ENCODE measurements at regions not wholly inside any gene's neighbourhood (a gene's known extent, or its start where the extent isn't known, plus 50 kb on each side); places are given as distances from the start of the nearest gene placed in this dataset.

DNA sequence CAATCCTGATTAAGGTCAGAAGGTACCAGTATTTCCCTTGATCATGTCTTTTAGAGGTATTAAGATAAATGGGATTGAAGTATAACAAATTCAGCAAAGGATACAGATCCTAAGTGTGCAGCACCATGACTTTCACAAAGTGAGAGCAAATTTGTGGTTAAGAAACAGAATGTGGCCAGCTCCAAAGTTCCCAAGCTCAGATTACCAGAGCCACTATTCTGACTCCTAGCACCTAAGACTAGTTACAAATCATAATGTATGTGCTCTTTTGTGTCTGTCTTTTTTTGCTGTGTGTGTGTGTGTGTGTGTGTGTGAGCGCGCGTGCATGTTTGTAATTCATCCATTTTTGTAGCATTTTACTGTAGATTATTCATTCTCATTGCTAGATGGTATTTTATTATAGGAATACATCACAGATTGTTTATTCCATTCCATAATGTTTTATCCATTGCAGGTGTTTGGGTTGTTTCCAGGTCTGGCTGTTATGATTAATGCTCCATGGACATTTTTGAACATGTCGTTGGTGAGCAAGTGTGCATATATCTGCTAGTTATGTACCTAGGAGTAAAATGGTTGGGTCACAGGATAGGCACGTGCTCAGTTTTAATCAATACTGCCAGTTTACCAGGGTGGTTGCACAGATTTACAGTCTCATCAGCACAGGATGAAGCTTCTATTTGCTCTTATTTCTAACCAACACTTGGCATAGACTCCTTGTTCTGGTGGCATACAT, 314.0 kb upstream of the JAG1 start:
- Histone ChIP-seq H3K4me3 (no peak overlapping the region), H3K9me3 (replicated peaks; ENCODE audit: control insufficient read depth, insufficient read depth, low read length) (no peaks in the 10 kb centered on the region), H3K79me2 (ENCODE audit: control insufficient read depth, insufficient read depth, low read length) (no peaks in the 10 kb centered on the region), H2AFZ (ENCODE audit: control insufficient read depth, low read depth, low read length) (no peak overlapping the region), H3K9ac (ENCODE audit: control insufficient read depth, insufficient read depth, low read length) (no peak overlapping the region), H3K27me3 (replicated peaks in 1 of 2; ENCODE audit: control insufficient read depth in 2 of 2, insufficient read depth in 2 of 2, low read length in 1 of 2) (no peaks in the 10 kb centered on the region), H3K27ac (ENCODE audit: control insufficient read depth, insufficient read depth) (no peak overlapping the region), H4K20me1 (ENCODE audit: control insufficient read depth, insufficient read depth) (no peaks in the 10 kb centered on the region), H3K4me1 (ENCODE audit: control insufficient read depth, insufficient read depth, low read length) (no peaks in the 10 kb centered on the region), H3K36me3 (ENCODE audit: control insufficient read depth in 2 of 2, insufficient read depth in 2 of 2, low read length in 1 of 2) (no peaks in the 10 kb centered on the region), H3K4me2 (ENCODE audit: control insufficient read depth, insufficient read depth) (no peak overlapping the region)
- TF ChIP-seq SREBF2 (IDR thresholded peaks at IDR 0.05; ENCODE audit: low read length) = no peak
- TF ChIP-seq RB1 (IDR thresholded peaks at IDR 0.05; ENCODE audit: borderline replicate concordance) = no peak
- TF ChIP-seq RUNX3 (IDR thresholded peaks at IDR 0.05; ENCODE audit: low read length) = no peak
- TF ChIP-seq, protein P1, sequence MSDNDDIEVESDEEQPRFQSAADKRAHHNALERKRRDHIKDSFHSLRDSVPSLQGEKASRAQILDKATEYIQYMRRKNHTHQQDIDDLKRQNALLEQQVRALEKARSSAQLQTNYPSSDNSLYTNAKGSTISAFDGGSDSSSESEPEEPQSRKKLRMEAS (IDR thresholded peaks at IDR 0.05; ENCODE audit: low read depth, low read length) = no peak
- TF ChIP-seq CHD1 (IDR thresholded peaks at IDR 0.05; ENCODE audit: low read depth, low read length) = no peak
- TF ChIP-seq CHD4 (IDR thresholded peaks at IDR 0.05) = no peak
- no peak for TF ChIP-seq SUPT20H (IDR thresholded peaks at IDR 0.05; ENCODE audit: borderline replicate concordance, control insufficient read depth, low read depth, low read length)
- TF ChIP-seq SMAD5 (IDR thresholded peaks at IDR 0.05; ENCODE audit: low read depth) = no peak
- no peak for TF ChIP-seq POLR2AphosphoS5 (IDR thresholded peaks at IDR 0.05; ENCODE audit: low read length)
- TF ChIP-seq, protein P2, sequence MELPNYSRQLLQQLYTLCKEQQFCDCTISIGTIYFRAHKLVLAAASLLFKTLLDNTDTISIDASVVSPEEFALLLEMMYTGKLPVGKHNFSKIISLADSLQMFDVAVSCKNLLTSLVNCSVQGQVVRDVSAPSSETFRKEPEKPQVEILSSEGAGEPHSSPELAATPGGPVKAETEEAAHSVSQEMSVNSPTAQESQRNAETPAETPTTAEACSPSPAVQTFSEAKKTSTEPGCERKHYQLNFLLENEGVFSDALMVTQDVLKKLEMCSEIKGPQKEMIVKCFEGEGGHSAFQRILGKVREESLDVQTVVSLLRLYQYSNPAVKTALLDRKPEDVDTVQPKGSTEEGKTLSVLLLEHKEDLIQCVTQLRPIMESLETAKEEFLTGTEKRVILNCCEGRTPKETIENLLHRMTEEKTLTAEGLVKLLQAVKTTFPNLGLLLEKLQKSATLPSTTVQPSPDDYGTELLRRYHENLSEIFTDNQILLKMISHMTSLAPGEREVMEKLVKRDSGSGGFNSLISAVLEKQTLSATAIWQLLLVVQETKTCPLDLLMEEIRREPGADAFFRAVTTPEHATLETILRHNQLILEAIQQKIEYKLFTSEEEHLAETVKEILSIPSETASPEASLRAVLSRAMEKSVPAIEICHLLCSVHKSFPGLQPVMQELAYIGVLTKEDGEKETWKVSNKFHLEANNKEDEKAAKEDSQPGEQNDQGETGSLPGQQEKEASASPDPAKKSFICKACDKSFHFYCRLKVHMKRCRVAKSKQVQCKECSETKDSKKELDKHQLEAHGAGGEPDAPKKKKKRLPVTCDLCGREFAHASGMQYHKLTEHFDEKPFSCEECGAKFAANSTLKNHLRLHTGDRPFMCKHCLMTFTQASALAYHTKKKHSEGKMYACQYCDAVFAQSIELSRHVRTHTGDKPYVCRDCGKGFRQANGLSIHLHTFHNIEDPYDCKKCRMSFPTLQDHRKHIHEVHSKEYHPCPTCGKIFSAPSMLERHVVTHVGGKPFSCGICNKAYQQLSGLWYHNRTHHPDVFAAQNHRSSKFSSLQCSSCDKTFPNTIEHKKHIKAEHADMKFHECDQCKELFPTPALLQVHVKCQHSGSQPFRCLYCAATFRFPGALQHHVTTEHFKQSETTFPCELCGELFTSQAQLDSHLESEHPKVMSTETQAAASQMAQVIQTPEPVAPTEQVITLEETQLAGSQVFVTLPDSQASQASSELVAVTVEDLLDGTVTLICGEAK (IDR thresholded peaks at IDR 0.05; ENCODE audit: borderline replicate concordance) = no peak
- no peak for TF ChIP-seq STAT3 (IDR thresholded peaks at IDR 0.05; ENCODE audit: low read depth, low read length)
- TF ChIP-seq, protein P3, sequence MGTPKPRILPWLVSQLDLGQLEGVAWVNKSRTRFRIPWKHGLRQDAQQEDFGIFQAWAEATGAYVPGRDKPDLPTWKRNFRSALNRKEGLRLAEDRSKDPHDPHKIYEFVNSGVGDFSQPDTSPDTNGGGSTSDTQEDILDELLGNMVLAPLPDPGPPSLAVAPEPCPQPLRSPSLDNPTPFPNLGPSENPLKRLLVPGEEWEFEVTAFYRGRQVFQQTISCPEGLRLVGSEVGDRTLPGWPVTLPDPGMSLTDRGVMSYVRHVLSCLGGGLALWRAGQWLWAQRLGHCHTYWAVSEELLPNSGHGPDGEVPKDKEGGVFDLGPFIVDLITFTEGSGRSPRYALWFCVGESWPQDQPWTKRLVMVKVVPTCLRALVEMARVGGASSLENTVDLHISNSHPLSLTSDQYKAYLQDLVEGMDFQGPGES (IDR thresholded peaks at IDR 0.05) = no peak
- no peak for TF ChIP-seq FOS (IDR thresholded peaks at IDR 0.05; ENCODE audit: borderline replicate concordance, extremely low read depth, insufficient read length)
- TF ChIP-seq, protein P4, sequence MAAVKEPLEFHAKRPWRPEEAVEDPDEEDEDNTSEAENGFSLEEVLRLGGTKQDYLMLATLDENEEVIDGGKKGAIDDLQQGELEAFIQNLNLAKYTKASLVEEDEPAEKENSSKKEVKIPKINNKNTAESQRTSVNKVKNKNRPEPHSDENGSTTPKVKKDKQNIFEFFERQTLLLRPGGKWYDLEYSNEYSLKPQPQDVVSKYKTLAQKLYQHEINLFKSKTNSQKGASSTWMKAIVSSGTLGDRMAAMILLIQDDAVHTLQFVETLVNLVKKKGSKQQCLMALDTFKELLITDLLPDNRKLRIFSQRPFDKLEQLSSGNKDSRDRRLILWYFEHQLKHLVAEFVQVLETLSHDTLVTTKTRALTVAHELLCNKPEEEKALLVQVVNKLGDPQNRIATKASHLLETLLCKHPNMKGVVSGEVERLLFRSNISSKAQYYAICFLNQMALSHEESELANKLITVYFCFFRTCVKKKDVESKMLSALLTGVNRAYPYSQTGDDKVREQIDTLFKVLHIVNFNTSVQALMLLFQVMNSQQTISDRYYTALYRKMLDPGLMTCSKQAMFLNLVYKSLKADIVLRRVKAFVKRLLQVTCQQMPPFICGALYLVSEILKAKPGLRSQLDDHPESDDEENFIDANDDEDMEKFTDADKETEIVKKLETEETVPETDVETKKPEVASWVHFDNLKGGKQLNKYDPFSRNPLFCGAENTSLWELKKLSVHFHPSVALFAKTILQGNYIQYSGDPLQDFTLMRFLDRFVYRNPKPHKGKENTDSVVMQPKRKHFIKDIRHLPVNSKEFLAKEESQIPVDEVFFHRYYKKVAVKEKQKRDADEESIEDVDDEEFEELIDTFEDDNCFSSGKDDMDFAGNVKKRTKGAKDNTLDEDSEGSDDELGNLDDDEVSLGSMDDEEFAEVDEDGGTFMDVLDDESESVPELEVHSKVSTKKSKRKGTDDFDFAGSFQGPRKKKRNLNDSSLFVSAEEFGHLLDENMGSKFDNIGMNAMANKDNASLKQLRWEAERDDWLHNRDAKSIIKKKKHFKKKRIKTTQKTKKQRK (IDR thresholded peaks at IDR 0.05; ENCODE audit: low read depth, low read length) = no peak
- no peak for DNase-seq (ENCODE audit: low read depth, low spot score)
- ChIA-PET POLR2A (no interaction called here), CTCF (no interaction called here), SMC1A (ENCODE audit: uncharacterized antibody, unreplicated experiment) (no interaction called here), RAD21 (ENCODE audit: unreplicated experiment) (no interaction called here)
- BruUV-seq (replicated peaks) = no TSS peak
- FAIRE-seq = no peak
- intact Hi-C loops (cut with micrococcal nuclease; ENCODE audit: unreplicated experiment) = no loop called here
- in situ Hi-C loops (cut with MboI) = no loop called here
- WGBS (ENCODE audit: insufficient coverage, insufficient replicate concordance, low lambda C conversion rate, missing lambda C conversion rate) = 59% methylated on average over 5 of the region's 5 CpGs
- ATAC-seq = no peak

All from GM12878 (cell line).